ENCODE measurements at regions not wholly inside any gene's neighbourhood (a gene's known extent, or its start where the extent isn't known, plus 50 kb on each side); places are given as distances from the start of the nearest gene placed in this dataset.

- DNase-seq (no peak), ATAC-seq (peak; percentile 30 to 42)
- Mint-ChIP-seq H3K27ac (peak overlapping the region in 5 of 10 donors; percentile 3 to 72 (median 43)), H3K4me3 (peak overlapping the region in 1 of 10 donors; percentile 34), H3K4me1 (peaks cover 27 to 66% (median 51%) of the 10 kb centered on the region in 4 donors), H3K9me3 (no peaks in the 10 kb centered on the region), H3K27me3 (no peaks in the 10 kb centered on the region), H3K36me3 (no peaks in the 10 kb centered on the region)
- POLR2A ChIA-PET: interaction anchor here (1.5 kb wide), 1 partner anchor 15 kb away, joined by 5 read pairs; no protein-coding TSS in a partner anchor
Measured at GRCh38 chr3:18774319-18775088, 349.4 kb upstream of the SATB1 start.

GRCh38 chr3:18772699-18773305, 347.7 kb upstream of the SATB1 start:
- ATAC-seq: no peak
- POLR2A ChIA-PET: interaction anchor here (0.7 to 1.5 kb wide), 2 partner anchors 13 to 148 kb away, joined by 3 to 5 read pairs; no protein-coding TSS in a partner anchor
- Mint-ChIP-seq H3K9me3 (no peaks in the 10 kb centered on the region), H3K27ac (no peak overlapping the region), H3K4me1 (peaks cover 20 to 49% (median 35%) of the 10 kb centered on the region in 4 donors), H3K4me3 (no peak overlapping the region), H3K27me3 (no peaks in the 10 kb centered on the region), H3K36me3 (no peaks in the 10 kb centered on the region)
- DNase-seq: no peak

DNA sequence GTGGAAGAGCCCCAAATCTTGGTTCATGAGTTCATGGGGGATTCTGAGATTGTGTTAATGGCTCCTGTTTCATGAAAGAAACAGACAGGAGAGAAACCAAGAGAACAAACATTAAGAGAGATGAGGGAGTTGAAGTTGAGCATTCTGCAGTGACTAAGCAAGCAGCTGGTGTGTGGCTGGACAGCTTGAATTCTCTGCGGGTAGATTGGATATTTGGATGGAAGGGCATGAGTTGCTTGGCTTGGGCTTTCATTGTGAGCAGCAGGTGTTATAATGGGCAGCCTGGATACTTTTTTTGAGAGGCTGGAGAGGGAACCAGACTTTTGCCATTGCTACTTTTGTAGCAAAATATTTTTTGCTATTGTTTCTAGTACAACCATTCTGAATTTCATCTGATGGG, 346.8 kb upstream of the SATB1 start:
- Mint-ChIP-seq H3K4me1 (peaks cover 18 to 43% (median 30%) of the 10 kb centered on the region in 4 donors), H3K27ac (peak overlapping the region in 1 of 10 donors; percentile 12), H3K36me3 (no peaks in the 10 kb centered on the region), H3K27me3 (no peaks in the 10 kb centered on the region), H3K4me3 (no peak overlapping the region), H3K9me3 (no peaks in the 10 kb centered on the region)
- POLR2A ChIA-PET: interaction anchor here (0.7 to 1.0 kb wide), 2 partner anchors 147 to 1030 kb away, joined by 3 read pairs; partner anchors contain the start of gene TBC1D5
- ATAC-seq (no peak), DNase-seq (no peak)

GRCh38 chr3:18770800-18771199, 345.7 kb upstream of the SATB1 start:
- H3K27ac Mint-ChIP-seq: no peak overlapping the region
- H3K36me3 Mint-ChIP-seq: no peaks in the 10 kb centered on the region
- POLR2A ChIA-PET: no interaction called here
- ATAC-seq (no peak), DNase-seq (no peak)
- no peaks in the 10 kb centered on the region for H3K27me3 Mint-ChIP-seq
- H3K4me3 Mint-ChIP-seq: no peak overlapping the region
- peaks cover 18 to 42% (median 31%) of the 10 kb centered on the region in 4 donors for H3K4me1 Mint-ChIP-seq
- H3K9me3 Mint-ChIP-seq: no peaks in the 10 kb centered on the region

GRCh38 chr3:18767756-18768303, 342.7 kb upstream of the SATB1 start:
- ATAC-seq (no peak), DNase-seq (no peak)
- Mint-ChIP-seq H3K4me3 (no peak overlapping the region), H3K9me3 (no peaks in the 10 kb centered on the region), H3K27ac (peak overlapping the region in 1 of 10 donors; percentile 26), H3K36me3 (no peaks in the 10 kb centered on the region), H3K27me3 (no peaks in the 10 kb centered on the region), H3K4me1 (peaks cover 6 to 24% (median 18%) of the 10 kb centered on the region in 4 donors)
- POLR2A ChIA-PET: no interaction called here

DNA sequence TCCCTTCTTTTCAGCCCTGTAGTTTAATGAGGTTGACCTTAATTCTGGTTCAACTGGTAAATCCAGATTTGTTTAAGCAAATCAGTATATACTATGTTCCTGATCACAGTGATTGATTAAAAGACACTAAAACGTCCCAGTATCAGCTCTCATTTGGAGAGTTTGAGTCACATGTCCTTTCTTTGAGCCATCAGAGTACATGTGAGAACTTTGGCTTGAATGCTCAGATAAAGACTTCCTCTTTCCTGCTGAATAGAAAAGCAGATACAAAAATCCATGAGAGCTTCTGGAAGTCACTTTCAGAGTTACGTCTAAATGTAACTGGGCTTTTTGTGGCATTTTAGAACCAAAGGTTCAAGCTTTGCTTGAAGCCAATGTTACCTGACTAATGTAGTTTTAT, 341.8 kb upstream of the SATB1 start:
- Mint-ChIP-seq H3K4me1 (peaks cover 5 to 17% (median 16%) of the 10 kb centered on the region in 4 donors), H3K4me3 (no peak overlapping the region), H3K27ac (no peak overlapping the region), H3K9me3 (no peaks in the 10 kb centered on the region), H3K27me3 (no peaks in the 10 kb centered on the region), H3K36me3 (no peaks in the 10 kb centered on the region)
- ATAC-seq (no peak), DNase-seq (no peak)
- POLR2A ChIA-PET: no interaction called here

DNA sequence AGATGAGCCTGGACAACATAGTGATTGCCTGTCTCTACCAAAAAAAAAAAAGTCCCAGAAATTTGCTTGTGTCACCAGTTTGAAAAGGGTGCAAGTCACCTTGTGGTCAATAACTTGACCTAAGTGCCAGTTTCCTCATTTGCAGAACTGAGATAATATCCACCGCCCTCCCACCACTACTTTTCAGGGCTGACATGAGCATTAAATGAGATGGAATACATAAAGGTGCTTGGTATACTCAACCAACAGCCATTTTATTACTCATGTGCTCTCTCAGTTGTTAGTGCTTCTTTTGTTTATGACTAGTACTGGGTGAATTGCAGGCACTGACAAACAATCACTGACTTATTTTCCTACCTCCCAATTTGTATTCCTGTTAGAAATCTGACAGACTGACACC, 340.5 kb upstream of the SATB1 start:
- no peaks in the 10 kb centered on the region for H3K36me3 Mint-ChIP-seq
- no peaks in the 10 kb centered on the region for H3K27me3 Mint-ChIP-seq
- POLR2A ChIA-PET: no interaction called here
- peak overlapping the region in 1 of 10 donors; percentile 55 for H3K27ac Mint-ChIP-seq
- no peak overlapping the region for H3K4me3 Mint-ChIP-seq
- no peaks in the 10 kb centered on the region for H3K9me3 Mint-ChIP-seq
- ATAC-seq (no peak), DNase-seq (no peak)
- H3K4me1 Mint-ChIP-seq: peaks cover 0 to 8% (median 4%) of the 10 kb centered on the region in 4 donors

GRCh38 chr3:18765161-18765560, 340.0 kb upstream of the SATB1 start:
- no peaks in the 10 kb centered on the region for H3K27me3 Mint-ChIP-seq
- H3K4me1 Mint-ChIP-seq: peaks cover 0 to 5% (median under 1%) of the 10 kb centered on the region in 4 donors
- H3K9me3 Mint-ChIP-seq: no peaks in the 10 kb centered on the region
- H3K4me3 Mint-ChIP-seq: no peak overlapping the region
- ATAC-seq (no peak), DNase-seq (no peak)
- no peaks in the 10 kb centered on the region for H3K36me3 Mint-ChIP-seq
- no peak overlapping the region for H3K27ac Mint-ChIP-seq
- POLR2A ChIA-PET: no interaction called here

DNA sequence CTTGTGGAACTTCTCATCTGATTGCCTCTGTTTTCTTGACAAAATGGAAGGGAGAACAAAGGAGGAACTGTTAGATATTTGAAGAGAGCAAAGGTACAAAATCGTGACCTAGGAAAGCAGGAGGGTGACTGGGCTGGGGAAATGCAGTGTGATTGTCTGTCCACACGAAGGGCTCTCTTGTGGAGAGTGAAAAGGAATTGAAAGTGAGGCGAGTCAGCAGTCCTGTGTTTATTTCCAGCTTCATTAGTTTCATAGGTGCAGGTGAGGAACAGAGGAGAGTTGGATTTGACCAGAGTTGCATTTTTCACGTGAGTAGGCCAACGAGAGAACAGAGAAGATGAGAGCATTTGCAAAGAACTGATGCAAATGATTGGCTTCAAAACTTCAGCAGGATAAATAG, 336.4 kb upstream of the SATB1 start:
- DNase-seq (no peak), ATAC-seq (no peak)
- H3K9me3 Mint-ChIP-seq: no peaks in the 10 kb centered on the region
- H3K27ac Mint-ChIP-seq: no peak overlapping the region
- POLR2A ChIA-PET: interaction anchor here (0.6 kb wide), 1 partner anchor 34 kb away, joined by 3 read pairs; no protein-coding TSS in a partner anchor
- no peak overlapping the region for H3K4me3 Mint-ChIP-seq
- H3K27me3 Mint-ChIP-seq: no peaks in the 10 kb centered on the region
- no peaks in the 10 kb centered on the region for H3K36me3 Mint-ChIP-seq
- peaks cover 7 to 20% (median 16%) of the 10 kb centered on the region in 4 donors for H3K4me1 Mint-ChIP-seq

GRCh38 chr3:18758047-18758704, 333.0 kb upstream of the SATB1 start:
- Mint-ChIP-seq H3K36me3 (no peaks in the 10 kb centered on the region), H3K27ac (peak overlapping the region; percentile 5 to 89 (median 73)), H3K27me3 (no peaks in the 10 kb centered on the region), H3K9me3 (no peaks in the 10 kb centered on the region), H3K4me1 (peaks cover 20 to 41% (median 40%) of the 10 kb centered on the region in 4 donors), H3K4me3 (peak overlapping the region in 3 of 10 donors; percentile 1 to 16 (median 14))
- POLR2A ChIA-PET: interaction anchor here (0.7 to 3.0 kb wide), 11 partner anchors 16 to 375 kb away, joined by 3 to 22 read pairs (median 3); partner anchors contain the start of gene SATB1
- DNase-seq: peak in 8 of 10 donors; percentile 31 to 83 (median 63)
- peak; percentile 97 to 98 for ATAC-seq

DNA sequence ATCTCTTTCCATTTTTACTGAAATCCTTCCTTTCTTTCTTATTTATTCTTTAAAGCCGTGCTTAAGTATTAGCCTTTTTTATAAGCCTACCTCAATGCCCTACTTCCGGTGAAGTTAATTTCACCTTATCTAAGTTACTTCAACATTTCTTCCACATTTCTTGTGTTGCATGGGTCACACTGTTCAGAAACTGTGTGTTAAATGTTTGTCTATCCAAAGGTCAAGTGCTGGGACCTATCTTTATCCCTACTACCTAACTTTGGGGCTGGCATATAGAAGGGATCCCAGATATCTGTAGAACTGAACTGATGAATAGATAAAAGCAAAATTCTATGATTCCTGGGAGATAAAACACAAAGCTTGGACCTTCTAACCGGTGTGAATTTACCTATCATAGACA, 332.3 kb upstream of the SATB1 start:
- Mint-ChIP-seq H3K27me3 (no peaks in the 10 kb centered on the region), H3K27ac (peak overlapping the region in 9 of 10 donors; percentile 5 to 89 (median 73)), H3K36me3 (no peaks in the 10 kb centered on the region), H3K9me3 (no peaks in the 10 kb centered on the region), H3K4me1 (peaks cover 24 to 48% (median 47%) of the 10 kb centered on the region in 4 donors), H3K4me3 (peak overlapping the region in 2 of 10 donors; percentile 1 to 14)
- DNase-seq (no peak), ATAC-seq (peak in 1 of 2 donors; percentile 13)
- POLR2A ChIA-PET: interaction anchor here (0.8 to 3.0 kb wide), 6 partner anchors 33 to 338 kb away, joined by 3 to 22 read pairs (median 6); partner anchors contain the start of gene SATB1

- DNase-seq (no peak), ATAC-seq (peak; percentile 84 to 92)
- Mint-ChIP-seq H3K27me3 (no peaks in the 10 kb centered on the region), H3K9me3 (no peaks in the 10 kb centered on the region), H3K27ac (peak overlapping the region in 7 of 10 donors; percentile 9 to 75 (median 35)), H3K36me3 (no peaks in the 10 kb centered on the region), H3K4me3 (peak overlapping the region in 4 of 10 donors; percentile 0 to 43 (median 16)), H3K4me1 (peaks cover 34 to 72% (median 62%) of the 10 kb centered on the region in 4 donors)
- POLR2A ChIA-PET: interaction anchor here (0.6 to 1.0 kb wide), 2 partner anchors 9 to 331 kb away, joined by 3 to 4 read pairs; no protein-coding TSS in a partner anchor
Measured at GRCh38 chr3:18752273-18752934, 327.3 kb upstream of the SATB1 start.

All from naive thymus-derived CD8-positive, alpha-beta T cell (primary cell).